ENCODE measurements at regions not wholly inside any gene's neighbourhood (a gene's known extent, or its start where the extent isn't known, plus 50 kb on each side); places are given as distances from the start of the nearest gene placed in this dataset.

DNA sequence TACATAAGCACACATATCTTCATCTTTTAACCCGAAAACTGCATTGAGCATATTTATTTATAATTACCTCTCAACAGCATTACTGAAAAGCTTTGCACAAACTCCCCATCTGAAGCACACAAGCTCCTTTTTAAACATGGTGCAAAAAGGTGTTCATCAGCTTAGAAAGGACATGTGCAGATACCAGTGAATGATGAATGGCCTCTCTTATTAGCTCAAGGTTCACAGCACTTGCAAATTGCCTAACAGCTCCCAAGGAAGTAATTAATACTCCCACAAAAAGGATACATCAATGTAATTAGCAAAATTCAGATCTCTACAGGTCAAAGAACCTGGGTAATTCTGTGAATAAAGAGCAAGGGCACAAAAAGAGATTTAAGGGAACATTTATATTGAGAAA, 422.0 kb downstream of the HINT1 start:
- no peaks in the 10 kb centered on the region for H3K4me1 Mint-ChIP-seq
- no peak for TF ChIP-seq CTCF (conservative IDR thresholded peaks at IDR 0.05)
- DNase-seq (ENCODE audit: low read depth, low spot score): no peak
- peaks cover 2% of the 10 kb centered on the region for H3K36me3 Mint-ChIP-seq (ENCODE audit: low read depth)
- H3K9me3 Mint-ChIP-seq: peaks cover 10% of the 10 kb centered on the region
- H3K4me3 Mint-ChIP-seq: no peak overlapping the region
- H3K27me3 Mint-ChIP-seq (ENCODE audit: low read depth): no peaks in the 10 kb centered on the region
- H3K27ac Mint-ChIP-seq (ENCODE audit: unreplicated experiment): no peak overlapping the region

DNA sequence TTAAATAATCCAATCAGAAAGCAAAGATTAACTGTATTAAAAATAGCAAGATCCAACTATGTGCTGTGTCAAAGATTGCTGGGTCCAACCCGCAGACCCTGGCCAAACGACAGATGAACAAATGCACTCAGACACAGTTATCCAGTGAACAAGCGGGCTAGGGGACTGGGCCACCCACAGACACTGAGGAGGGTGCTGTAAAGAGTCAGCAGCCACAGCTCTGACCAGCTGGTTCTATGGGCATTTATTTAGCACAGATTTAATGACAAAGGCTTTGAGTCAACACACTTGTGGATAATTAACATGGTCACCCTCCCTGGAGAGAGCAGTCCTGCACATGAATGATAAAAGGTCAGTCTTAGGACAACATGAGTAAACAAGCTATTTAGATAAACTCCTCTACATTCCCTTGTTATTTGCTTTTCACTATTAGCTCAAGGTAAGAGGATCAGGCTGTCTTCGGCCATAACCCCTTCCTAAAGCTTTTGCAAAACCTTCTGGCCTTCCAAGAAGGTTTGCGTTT, 424.9 kb downstream of the HINT1 start:
- Mint-ChIP-seq H3K4me1 (no peaks in the 10 kb centered on the region), H3K27me3 (ENCODE audit: low read depth) (no peaks in the 10 kb centered on the region), H3K36me3 (ENCODE audit: low read depth) (peaks cover 2% of the 10 kb centered on the region), H3K9me3 (peaks cover 8% of the 10 kb centered on the region), H3K27ac (ENCODE audit: unreplicated experiment) (no peak overlapping the region), H3K4me3 (no peak overlapping the region)
- no peak for TF ChIP-seq CTCF (conservative IDR thresholded peaks at IDR 0.05)
- DNase-seq (ENCODE audit: low read depth, low spot score): no peak

- Mint-ChIP-seq H3K36me3 (ENCODE audit: low read depth) (peaks cover 3% of the 10 kb centered on the region), H3K27ac (ENCODE audit: unreplicated experiment) (no peak overlapping the region), H3K4me3 (no peak overlapping the region), H3K27me3 (ENCODE audit: low read depth) (no peaks in the 10 kb centered on the region), H3K4me1 (no peaks in the 10 kb centered on the region), H3K9me3 (peaks cover 3% of the 10 kb centered on the region)
- no peak for TF ChIP-seq CTCF (conservative IDR thresholded peaks at IDR 0.05)
- DNase-seq (ENCODE audit: low read depth, low spot score): no peak
Measured at GRCh38 chr5:130731839-130732238, 433.2 kb downstream of the HINT1 start.

DNA sequence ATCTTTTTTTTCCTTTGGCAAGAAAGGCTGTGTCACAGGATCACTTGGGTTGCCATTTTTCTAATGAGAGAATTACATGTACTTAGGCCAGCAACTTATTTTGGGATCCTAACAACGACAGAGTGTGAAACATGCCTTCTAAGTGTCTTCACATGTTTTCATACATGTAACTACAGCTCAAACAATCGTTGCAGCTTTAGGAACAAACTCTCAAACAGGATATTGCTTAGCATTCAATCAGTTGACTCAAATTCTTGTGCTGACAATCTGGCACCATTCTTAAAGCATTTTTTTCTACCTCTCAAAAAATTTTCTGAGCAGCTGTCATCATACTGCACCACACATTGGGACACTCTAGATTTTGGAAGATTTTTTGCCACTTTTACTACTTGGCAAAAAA, 435.5 kb downstream of the HINT1 start:
- no peak overlapping the region for H3K4me3 Mint-ChIP-seq
- no peak for DNase-seq (ENCODE audit: low read depth, low spot score)
- no peak for TF ChIP-seq CTCF (conservative IDR thresholded peaks at IDR 0.05)
- H3K27me3 Mint-ChIP-seq (ENCODE audit: low read depth): no peaks in the 10 kb centered on the region
- no peaks in the 10 kb centered on the region for H3K4me1 Mint-ChIP-seq
- peaks cover 3% of the 10 kb centered on the region for H3K36me3 Mint-ChIP-seq (ENCODE audit: low read depth)
- peaks cover 3% of the 10 kb centered on the region for H3K9me3 Mint-ChIP-seq
- H3K27ac Mint-ChIP-seq (ENCODE audit: unreplicated experiment): no peak overlapping the region

- Mint-ChIP-seq H3K27ac (ENCODE audit: unreplicated experiment) (no peak overlapping the region), H3K4me1 (no peaks in the 10 kb centered on the region), H3K36me3 (ENCODE audit: low read depth) (peaks cover 3% of the 10 kb centered on the region), H3K4me3 (no peak overlapping the region), H3K27me3 (ENCODE audit: low read depth) (no peaks in the 10 kb centered on the region), H3K9me3 (peaks cover 3% of the 10 kb centered on the region)
- TF ChIP-seq CTCF (conservative IDR thresholded peaks at IDR 0.05): no peak
- DNase-seq (ENCODE audit: low read depth, low spot score): no peak
Measured at GRCh38 chr5:130727830-130728229, 437.2 kb downstream of the HINT1 start.

GRCh38 chr5:130724658-130725057, 440.4 kb downstream of the HINT1 start:
- no peaks in the 10 kb centered on the region for H3K36me3 Mint-ChIP-seq (ENCODE audit: low read depth)
- H3K4me3 Mint-ChIP-seq: no peak overlapping the region
- DNase-seq (ENCODE audit: low read depth, low spot score): no peak
- H3K27ac Mint-ChIP-seq (ENCODE audit: unreplicated experiment): no peak overlapping the region
- H3K27me3 Mint-ChIP-seq (ENCODE audit: low read depth): no peaks in the 10 kb centered on the region
- no peak for TF ChIP-seq CTCF (conservative IDR thresholded peaks at IDR 0.05)
- H3K4me1 Mint-ChIP-seq: no peaks in the 10 kb centered on the region
- no peaks in the 10 kb centered on the region for H3K9me3 Mint-ChIP-seq
